ENCODE measurements at regions not wholly inside any gene's neighbourhood (a gene's known extent, or its start where the extent isn't known, plus 50 kb on each side); places are given as distances from the start of the nearest gene placed in this dataset.

- FAIRE-seq: no peak
Observed at GRCh38 chr14:100638211-100638855, 51.1 kb upstream of the BEGAIN start.

GRCh38 chr14:100639280-100639679 is 52.1 kb upstream of the BEGAIN start:
- FAIRE-seq: no peak

GRCh38 chr14:100640471-100641273 is 53.5 kb upstream of the BEGAIN start:
- no peak for FAIRE-seq

DNA sequence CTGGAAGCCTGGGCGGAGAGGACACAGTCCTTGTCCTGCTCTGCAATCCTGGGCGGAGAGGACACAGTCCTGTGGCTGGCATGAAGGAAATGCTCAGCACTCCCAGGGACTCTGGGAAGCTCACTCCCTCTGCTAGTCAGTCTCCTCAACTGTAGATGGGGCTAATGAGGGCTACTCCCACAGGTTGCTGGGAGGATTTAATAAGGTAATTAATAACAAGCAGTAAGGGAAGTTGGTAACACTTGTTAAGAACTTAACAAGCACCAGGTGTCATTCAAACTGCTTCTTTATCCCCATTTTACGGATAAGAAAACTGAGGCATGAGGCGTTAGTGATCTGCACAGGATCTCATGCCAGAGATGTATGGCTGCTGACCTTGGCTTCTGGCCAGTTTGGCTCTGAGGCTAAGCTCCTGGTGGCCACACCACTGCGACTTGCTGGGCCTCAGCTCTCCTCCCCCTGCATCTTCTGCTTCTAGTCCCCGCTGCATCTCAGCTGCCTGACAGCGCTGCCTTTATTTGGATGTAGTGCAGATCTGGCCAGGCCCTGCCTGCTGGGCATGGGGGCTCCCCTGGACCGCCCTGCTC is 54.1 kb upstream of the BEGAIN start:
- FAIRE-seq: no peak

DNA sequence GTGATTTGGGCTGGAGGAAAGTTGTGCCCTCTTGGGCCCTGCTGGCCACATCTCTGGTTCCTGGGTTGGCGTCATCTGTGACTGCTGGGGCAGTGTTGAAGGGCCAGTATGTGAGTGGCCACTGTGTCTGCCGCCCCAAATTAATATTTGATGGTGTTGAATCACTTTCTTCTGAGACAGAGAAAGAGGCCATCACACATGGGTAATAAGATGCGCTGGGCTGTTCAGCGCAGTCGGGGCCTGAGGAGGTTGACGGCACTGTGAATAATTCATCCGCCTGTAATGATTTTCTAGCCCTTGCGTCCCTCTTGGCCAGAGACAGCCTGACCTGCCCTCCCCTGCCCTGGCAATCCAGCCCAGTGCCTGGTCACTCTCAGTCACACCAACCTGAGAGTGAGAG is 56.2 kb upstream of the BEGAIN start:
- no peak for FAIRE-seq

DNA sequence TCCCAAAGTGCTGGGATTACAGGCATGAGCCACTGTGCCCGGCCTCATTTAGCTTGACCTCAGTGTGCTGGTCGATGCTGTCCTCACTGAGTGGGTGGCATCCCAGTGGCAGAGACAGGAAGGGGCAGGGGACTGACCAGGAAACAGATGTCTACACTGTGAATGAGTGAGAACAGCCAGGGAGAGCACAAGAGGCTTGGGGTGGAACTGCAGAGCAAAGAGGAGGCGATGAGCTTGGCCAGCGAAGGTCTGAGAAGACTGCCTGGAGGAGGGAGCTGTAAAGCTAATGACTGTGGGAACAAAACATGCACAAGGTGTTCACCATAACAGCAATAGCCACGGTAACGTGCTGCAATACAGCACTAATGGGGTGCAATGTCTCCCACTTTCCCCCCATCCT is 57.2 kb upstream of the BEGAIN start:
- no peak for FAIRE-seq

DNA sequence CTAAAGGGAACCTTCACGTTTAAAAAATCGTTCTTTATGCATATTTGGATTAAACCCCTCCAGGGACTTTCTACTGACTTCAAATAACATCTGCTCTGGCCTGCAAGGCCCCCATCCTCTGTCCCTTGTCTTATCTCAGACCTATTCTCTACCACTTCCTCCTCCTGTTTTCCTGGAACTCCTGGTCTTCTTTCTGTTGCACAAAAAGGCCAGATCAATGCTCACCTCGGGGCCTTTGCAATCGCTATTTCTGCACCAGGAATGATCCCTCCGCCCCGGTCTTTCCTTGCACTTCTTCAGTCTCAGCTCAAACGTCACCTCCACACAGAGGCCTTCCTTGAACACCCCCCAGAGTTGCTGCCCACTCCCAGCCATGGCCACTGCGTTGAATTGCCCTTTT is 57.6 kb upstream of the BEGAIN start:
- no peak for FAIRE-seq

DNA sequence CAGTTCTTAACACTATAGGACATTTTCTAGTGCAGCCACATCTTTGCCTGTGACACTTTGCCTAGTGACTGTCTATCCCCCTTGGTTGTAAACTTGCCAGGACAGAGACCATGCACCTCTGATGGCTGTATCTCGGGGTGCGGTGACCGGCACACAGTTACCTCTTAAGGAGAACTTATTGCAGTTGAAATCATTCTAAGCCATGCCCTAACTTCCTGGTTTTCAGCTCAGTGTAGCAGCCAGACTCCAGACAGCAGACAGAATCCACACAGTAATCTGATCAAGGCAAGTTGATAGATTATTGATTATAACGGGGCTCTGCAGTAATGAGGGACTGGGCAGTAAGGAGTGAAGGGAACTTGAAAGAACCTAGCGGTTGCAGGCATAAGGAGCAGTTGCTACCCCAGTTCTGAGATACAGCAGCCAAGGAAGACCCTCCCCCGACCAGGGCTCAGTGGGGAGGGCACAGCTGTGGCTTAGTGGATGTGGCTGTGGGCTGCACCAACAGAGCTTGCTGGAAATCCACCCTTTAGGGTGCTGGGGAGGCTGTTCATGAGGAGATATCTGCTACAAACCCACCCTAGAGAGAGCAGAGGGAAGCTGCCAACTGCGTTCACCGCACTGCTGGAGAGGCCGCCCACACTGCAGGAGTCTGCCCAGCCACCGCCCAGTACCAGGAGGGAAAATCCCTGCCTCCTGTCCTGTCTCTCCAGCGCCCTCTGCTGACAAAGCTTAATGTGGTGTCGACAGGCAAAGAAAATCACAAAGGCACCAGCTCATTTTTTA is 58.2 kb upstream of the BEGAIN start:
- FAIRE-seq: no peak

DNA sequence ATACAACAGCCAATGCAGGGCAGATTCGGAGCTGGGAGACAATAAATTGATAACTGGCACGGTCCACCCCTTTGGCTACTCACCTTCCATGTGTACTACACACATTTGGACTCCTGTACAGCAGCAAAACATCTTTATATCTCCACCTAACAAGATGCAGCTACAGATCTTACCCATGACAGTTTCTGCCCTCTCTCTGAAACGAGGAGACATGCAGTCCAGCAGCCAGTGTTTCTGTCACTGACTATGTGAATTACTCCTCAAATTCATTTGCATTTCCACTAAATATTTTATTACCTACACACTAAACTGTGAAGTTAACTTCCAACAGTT is 58.7 kb upstream of the BEGAIN start:
- FAIRE-seq: no peak

- FAIRE-seq: no peak
Observed at GRCh38 chr14:100648474-100649172, 61.4 kb upstream of the BEGAIN start.

- no peak for FAIRE-seq
Observed at GRCh38 chr14:100649173-100649519, 61.9 kb upstream of the BEGAIN start.

DNA sequence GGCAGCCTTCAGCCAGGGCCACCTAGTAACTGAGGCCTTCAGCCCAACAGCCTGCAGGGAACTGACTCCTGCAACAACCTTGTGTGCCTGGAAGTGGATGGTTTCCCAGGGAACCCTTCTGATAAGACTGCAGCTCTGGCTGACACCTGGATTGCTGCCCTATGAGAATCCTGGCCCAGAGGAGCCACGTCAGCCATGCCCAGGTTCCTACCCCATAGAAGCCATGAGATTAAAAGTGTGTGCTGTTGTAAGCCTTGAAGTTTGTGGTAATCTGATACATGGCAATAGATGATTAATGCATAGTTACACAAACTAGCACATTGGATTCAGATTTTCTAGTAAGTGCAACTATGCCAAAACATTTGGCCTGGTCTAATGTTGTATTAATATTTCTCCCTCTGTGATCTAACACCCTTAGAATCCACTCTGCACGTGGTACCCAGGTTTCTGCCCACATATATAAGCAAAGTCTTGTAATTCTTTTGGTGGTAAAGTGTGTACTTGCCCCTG is 64.8 kb upstream of the BEGAIN start:
- FAIRE-seq: no peak

DNA sequence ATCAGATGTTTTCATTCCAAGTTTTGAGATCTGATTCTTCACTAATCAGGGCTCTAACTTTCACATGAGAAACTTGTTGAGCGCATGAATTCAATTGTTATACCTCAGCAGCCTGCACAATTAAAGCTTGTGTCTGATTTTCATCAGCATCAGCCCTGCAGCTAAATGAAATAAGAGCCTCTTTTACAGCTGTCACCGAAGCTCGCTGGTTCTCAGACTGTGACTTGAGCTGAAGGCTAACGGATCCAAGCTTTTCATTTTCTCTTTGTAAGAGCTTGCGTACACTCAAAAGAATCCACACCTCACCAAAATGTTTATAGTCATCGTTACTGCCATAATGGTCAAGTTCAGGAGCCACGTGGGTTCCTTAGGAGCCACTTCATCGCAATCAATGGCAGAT is 65.5 kb upstream of the BEGAIN start:
- no peak for FAIRE-seq

DNA sequence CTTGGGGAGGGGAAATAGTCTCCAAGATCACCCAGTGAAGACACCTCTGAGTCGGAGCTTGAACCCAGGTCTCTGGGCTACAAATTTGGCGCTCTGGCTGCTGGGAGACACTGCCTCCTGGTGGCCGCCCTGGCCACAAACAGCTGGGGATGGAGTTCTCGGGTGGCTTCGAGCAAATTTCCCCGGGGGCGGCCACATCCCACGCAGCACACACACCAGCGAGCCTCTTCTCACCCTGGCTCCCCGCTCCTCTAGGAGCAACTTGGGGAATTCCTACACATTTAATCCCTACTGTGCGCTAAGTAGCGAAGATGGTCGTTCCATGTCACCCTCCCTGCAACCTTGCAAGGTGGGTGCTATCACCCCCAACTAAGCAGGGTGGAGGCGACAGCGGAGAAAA is 66.2 kb upstream of the BEGAIN start:
- FAIRE-seq: no peak

GRCh38 chr14:100654025-100654813 is 67.0 kb upstream of the BEGAIN start:
- no peak for FAIRE-seq

- FAIRE-seq: no peak
Observed at GRCh38 chr14:100654814-100655740, 67.9 kb upstream of the BEGAIN start.

DNA sequence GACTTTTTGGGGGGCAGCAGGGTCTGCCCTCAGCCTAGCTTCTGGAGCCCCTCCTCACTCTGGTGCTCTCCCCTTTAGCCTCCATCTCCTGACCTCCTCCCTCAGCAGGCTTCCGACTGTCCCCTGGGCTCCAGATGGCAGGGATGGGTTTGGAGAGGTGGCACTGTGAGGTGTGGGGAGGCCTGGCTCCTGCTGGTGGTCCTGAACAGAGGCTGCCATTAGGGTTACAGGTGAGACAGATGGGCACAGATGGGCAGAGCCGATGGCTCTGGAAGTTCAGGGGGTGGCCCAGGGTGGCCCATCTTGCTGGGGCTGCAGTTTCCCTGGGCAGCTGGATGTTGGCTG is 68.5 kb upstream of the BEGAIN start:
- no peak for FAIRE-seq

DNA sequence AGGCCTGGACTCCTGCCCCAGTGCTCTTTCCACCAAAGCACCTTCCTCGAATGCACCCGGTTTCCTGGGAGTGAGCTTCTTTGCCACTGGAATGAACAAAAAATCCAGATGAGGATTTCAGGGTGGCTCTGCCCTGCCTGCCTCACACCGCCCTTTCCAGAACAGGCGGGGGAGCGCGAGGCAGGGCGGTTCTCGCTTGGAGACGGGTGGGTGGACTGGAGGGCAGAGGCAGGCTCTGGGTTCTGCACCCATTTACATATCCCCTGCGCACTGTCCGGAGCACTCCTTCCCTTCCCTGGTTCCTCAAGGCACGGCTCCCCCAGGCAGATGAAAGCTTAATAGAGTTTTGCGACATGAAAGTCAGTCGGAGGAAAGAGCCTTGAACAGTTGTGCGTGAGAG is 69.7 kb upstream of the DLK1 start:
- FAIRE-seq: no peak

DNA sequence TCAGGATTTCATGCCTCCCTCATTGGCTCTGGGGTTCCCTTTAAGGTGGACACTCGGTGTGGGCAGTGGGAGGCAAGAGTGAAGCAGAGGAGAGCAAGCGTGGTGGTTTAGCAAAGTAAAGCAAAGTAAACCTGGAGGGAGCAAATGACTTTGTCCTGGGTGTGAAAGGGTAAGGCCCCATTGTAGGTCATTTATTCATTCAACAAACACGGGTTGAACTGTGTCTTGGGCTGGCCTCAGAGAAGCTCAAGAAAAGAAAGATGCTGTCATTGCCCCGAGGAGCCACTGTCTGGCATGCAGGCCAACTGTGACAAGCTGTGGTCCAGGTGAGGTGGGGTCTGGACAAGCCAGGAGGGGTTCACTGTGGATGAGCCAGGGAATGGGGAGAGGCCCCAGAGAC is 68.9 kb upstream of the DLK1 start:
- no peak for FAIRE-seq

DNA sequence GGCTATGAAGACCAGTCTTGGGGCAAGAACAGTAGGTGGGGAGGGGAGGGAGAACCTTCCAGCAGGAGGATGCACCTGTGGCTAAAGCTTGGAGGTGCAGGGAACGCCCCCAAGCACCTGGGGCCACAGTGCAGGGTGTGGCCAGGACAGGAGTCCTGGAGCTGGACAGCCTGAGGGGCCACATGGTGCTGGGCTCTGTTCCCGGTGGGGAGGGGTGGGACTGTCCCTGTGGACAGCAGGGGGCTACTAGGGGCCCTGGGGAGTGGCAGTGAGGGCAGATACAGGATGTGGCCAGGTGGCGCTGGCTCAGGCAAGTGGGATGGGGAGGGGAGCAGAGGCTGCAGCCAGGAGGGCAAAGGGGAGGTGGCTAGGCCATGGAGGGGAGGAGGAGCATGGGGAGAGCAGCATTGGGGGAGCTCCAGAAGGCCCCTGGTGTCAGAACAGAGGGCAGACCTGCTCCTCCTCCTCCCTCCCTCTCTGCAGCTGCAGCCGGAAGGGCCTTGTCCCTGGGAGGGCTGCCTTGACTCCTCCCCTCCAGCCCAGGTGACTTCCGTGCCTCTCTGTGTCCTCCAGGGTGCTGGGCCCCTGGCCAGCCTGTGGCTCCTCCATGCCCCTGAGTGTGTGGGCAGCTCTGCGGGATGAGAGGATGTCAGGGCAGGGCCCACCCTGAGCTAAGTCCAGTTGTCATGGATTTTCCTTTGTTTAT is 68.4 kb upstream of the DLK1 start:
- no peak for FAIRE-seq

Measured in TTC549 (cell line).